WTC11 (cell line): ENCODE measurements at regions not wholly inside any gene's neighbourhood (a gene's known extent, or its start where the extent isn't known, plus 50 kb on each side); places are given as distances from the start of the nearest gene placed in this dataset.

Source experiments
- ATAC-seq: fragments of 200-7000 bp; cut with Tn5 transposase; 2 replicates; pipeline ENCODE4 v1.10.0; 2021; ENCODE audit warnings: mild to moderate bottlenecking, moderate library complexity
- CTCF ChIA-PET: fragments of 300-600 bp; sonication (Branson Sonifier 250); formaldehyde crosslinking; loops from one replicate; lab custom pipeline; 2021; ENCODE audit warnings: antibody characterized with exemption; lab: Charles Lee
- POLR2A ChIA-PET: fragments of 350-600 bp; sonication (Branson Sonifier 250); formaldehyde crosslinking; loops from one replicate; lab custom pipeline; 2021; ENCODE audit warnings: antibody characterized with exemption; lab: Charles Lee
- DNase-seq: peaks from one replicate; pipeline ENCODE4 v3.0.0; 2021; ENCODE audit warnings: low spot score
- H3K27ac Mint-ChIP-seq: 2 replicates; pipeline ENCODE4 v1.8.0; 2021; ENCODE audit warnings: mixed read lengths
- H3K27me3 Mint-ChIP-seq: 2 replicates; pipeline ENCODE4 v1.8.0; 2021; ENCODE audit warnings: low read depth, mild to moderate bottlenecking, moderate library complexity, mixed read lengths
- H3K36me3 Mint-ChIP-seq: 2 replicates; pipeline ENCODE4 v1.8.0; 2021; ENCODE audit warnings: mixed read lengths
- H3K4me1 Mint-ChIP-seq: 2 replicates; pipeline ENCODE4 v1.8.0; 2022; ENCODE audit warnings: mixed read lengths
- H3K4me3 Mint-ChIP-seq: 2 replicates; pipeline ENCODE4 v1.8.0; 2021; ENCODE audit warnings: mild to moderate bottlenecking, moderate library complexity, mixed read lengths
- H3K9me3 Mint-ChIP-seq: 2 replicates; pipeline ENCODE4 v1.8.0; 2021; ENCODE audit warnings: mixed read lengths
- CBFB ChIP-seq: sonication (generic); formaldehyde crosslinking; IDR thresholded peaks from 2 replicates; pipeline ENCODE4 v1.8.1; 2022; ENCODE audit warnings: mild to moderate bottlenecking, low read depth, missing genetic modification reagents
- GTF2I ChIP-seq: fragments of 250-450 bp; sonication (Bioruptor Pico); conservative IDR thresholded peaks from 2 replicates; pipeline ENCODE4 v1.4.0; 2021; ENCODE audit warnings: mild to moderate bottlenecking
- JAZF1 ChIP-seq: fragments of 250-450 bp; sonication (Bioruptor Pico); IDR thresholded peaks from 2 replicates; pipeline ENCODE4 v1.9.0; 2021; ENCODE audit warnings: moderate library complexity, mild to moderate bottlenecking, inconsistent platforms
- NFE2L1 ChIP-seq: sonication (generic); formaldehyde crosslinking; IDR thresholded peaks from 2 replicates; pipeline ENCODE4 v1.8.1; 2023; ENCODE audit warnings: missing genetic modification reagents
- NR1H2 ChIP-seq: sonication (generic); formaldehyde crosslinking; IDR thresholded peaks from 2 replicates; pipeline ENCODE4 v1.9.0; 2021; ENCODE audit warnings: mild to moderate bottlenecking, moderate library complexity, missing genetic modification reagents
- SMAD3 ChIP-seq: sonication (generic); formaldehyde crosslinking; IDR thresholded peaks from 2 replicates; pipeline ENCODE4 v1.8.0; 2022; ENCODE audit warnings: missing genetic modification reagents, mild to moderate bottlenecking, borderline replicate concordance
- TEAD4 ChIP-seq: sonication (generic); formaldehyde crosslinking; IDR thresholded peaks from 2 replicates; pipeline ENCODE4 v1.8.0; 2022; ENCODE audit warnings: mild to moderate bottlenecking, missing genetic modification reagents
- ZNF121 ChIP-seq: sonication (generic); formaldehyde crosslinking; IDR thresholded peaks from 2 replicates; pipeline ENCODE4 v1.8.0; 2023; ENCODE audit warnings: missing genetic modification reagents
- ZNF138 ChIP-seq: sonication (generic); formaldehyde crosslinking; conservative IDR thresholded peaks from 2 replicates; pipeline ENCODE4 v1.8.1; 2022; ENCODE audit warnings: mild to moderate bottlenecking, moderate library complexity, missing genetic modification reagents
- ZNF396 ChIP-seq: fragments of 250-450 bp; sonication (Bioruptor Pico); IDR thresholded peaks from 2 replicates; pipeline ENCODE4 v1.8.0; 2021; ENCODE audit warnings: mild to moderate bottlenecking, moderate library complexity, borderline replicate concordance
- ZNF416 ChIP-seq: fragments of 250-450 bp; sonication (Bioruptor Pico); IDR thresholded peaks from 2 replicates; pipeline ENCODE4 v1.9.0; 2021; ENCODE audit warnings: mild to moderate bottlenecking, inconsistent platforms
- ZNF423 ChIP-seq: fragments of 250-450 bp; sonication (Bioruptor Pico); IDR thresholded peaks from 2 replicates; pipeline ENCODE4 v2.1.2; 2022; ENCODE audit warnings: mild to moderate bottlenecking, moderate library complexity
- TF ChIP-seq, protein P1 (sequence below): fragments of 250-450 bp; sonication (Bioruptor Pico); IDR thresholded peaks from 2 replicates; pipeline ENCODE4 v1.9.0; 2021; ENCODE audit warnings: mild to moderate bottlenecking
- TF ChIP-seq, protein P2 (sequence below): sonication (generic); formaldehyde crosslinking; IDR thresholded peaks from 2 replicates; pipeline ENCODE4 v1.8.0; 2023; ENCODE audit warnings: missing genetic modification reagents, mild to moderate bottlenecking, borderline replicate concordance
- TF ChIP-seq, protein P3 (sequence below): sonication (generic); formaldehyde crosslinking; IDR thresholded peaks from 2 replicates; pipeline ENCODE4 v1.8.0; 2022; ENCODE audit warnings: mild to moderate bottlenecking, missing genetic modification reagents
- TF ChIP-seq, protein P4 (sequence below): sonication (generic); formaldehyde crosslinking; IDR thresholded peaks from 2 replicates; pipeline ENCODE4 v1.8.1; 2023; ENCODE audit warnings: mild to moderate bottlenecking, missing genetic modification reagents, moderate library complexity
- TF ChIP-seq, protein P5 (sequence below): sonication (generic); formaldehyde crosslinking; IDR thresholded peaks from 2 replicates; pipeline ENCODE4 v1.8.0; 2022; ENCODE audit warnings: mild to moderate bottlenecking, missing genetic modification reagents
- TF ChIP-seq, protein P6 (sequence below): sonication (generic); formaldehyde crosslinking; IDR thresholded peaks from 2 replicates; pipeline ENCODE4 v1.8.1; 2023; ENCODE audit warnings: mild to moderate bottlenecking, missing genetic modification reagents, borderline replicate concordance
- TF ChIP-seq, protein P7 (sequence below): sonication (generic); formaldehyde crosslinking; IDR thresholded peaks from 2 replicates; pipeline ENCODE4 v1.8.0; 2022; ENCODE audit warnings: mild to moderate bottlenecking, missing genetic modification reagents

DNA sequence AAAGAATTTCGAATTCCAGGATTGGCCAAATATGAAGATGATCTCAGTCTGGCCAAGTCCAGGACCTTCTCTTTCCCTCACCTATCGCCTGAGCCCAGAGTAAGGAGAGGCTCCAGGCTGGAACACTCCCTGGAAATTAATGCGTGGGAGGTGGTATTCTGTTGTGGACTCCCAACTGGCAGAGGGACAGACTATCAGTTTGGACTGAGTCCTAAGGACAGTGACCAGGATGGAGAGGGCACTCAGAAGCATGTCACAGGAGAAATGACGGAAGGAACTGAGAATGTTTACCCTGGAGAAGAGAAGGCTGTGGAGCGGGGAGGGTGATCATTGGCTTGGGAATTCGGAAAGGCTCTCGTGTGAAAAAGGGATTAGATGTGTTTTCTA lies 84.4 kb downstream of the RPL27A start:
- no peak for DNase-seq
- ChIA-PET POLR2A (no interaction called here), CTCF (interaction anchor here (1.2 to 1.8 kb wide), 5 partner anchors 11 to 95 kb away, joined by 3 to 5 read pairs (median 3); no protein-coding TSS in a partner anchor)
- Mint-ChIP-seq H3K27me3 (no peaks in the 10 kb centered on the region), H3K36me3 (no peaks in the 10 kb centered on the region)
- no peak for TF ChIP-seq ZNF396
- no peak for TF ChIP-seq GTF2I (CRISPR knock-in tag)
- no peak for TF ChIP-seq ZNF138 (CRISPR knock-in tag)
- TF ChIP-seq, protein P1, sequence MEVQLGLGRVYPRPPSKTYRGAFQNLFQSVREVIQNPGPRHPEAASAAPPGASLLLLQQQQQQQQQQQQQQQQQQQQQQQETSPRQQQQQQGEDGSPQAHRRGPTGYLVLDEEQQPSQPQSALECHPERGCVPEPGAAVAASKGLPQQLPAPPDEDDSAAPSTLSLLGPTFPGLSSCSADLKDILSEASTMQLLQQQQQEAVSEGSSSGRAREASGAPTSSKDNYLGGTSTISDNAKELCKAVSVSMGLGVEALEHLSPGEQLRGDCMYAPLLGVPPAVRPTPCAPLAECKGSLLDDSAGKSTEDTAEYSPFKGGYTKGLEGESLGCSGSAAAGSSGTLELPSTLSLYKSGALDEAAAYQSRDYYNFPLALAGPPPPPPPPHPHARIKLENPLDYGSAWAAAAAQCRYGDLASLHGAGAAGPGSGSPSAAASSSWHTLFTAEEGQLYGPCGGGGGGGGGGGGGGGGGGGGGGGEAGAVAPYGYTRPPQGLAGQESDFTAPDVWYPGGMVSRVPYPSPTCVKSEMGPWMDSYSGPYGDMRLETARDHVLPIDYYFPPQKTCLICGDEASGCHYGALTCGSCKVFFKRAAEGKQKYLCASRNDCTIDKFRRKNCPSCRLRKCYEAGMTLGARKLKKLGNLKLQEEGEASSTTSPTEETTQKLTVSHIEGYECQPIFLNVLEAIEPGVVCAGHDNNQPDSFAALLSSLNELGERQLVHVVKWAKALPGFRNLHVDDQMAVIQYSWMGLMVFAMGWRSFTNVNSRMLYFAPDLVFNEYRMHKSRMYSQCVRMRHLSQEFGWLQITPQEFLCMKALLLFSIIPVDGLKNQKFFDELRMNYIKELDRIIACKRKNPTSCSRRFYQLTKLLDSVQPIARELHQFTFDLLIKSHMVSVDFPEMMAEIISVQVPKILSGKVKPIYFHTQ (CRISPR knock-in tag), result no peak
- TF ChIP-seq, all 79 proteins: peak for 0
- Mint-ChIP-seq H3K27ac (no peak overlapping the region), H3K9me3 (no peaks in the 10 kb centered on the region), H3K4me3 (no peak overlapping the region), H3K4me1 (peaks cover 25% of the 10 kb centered on the region)
- no peak for ATAC-seq

DNA sequence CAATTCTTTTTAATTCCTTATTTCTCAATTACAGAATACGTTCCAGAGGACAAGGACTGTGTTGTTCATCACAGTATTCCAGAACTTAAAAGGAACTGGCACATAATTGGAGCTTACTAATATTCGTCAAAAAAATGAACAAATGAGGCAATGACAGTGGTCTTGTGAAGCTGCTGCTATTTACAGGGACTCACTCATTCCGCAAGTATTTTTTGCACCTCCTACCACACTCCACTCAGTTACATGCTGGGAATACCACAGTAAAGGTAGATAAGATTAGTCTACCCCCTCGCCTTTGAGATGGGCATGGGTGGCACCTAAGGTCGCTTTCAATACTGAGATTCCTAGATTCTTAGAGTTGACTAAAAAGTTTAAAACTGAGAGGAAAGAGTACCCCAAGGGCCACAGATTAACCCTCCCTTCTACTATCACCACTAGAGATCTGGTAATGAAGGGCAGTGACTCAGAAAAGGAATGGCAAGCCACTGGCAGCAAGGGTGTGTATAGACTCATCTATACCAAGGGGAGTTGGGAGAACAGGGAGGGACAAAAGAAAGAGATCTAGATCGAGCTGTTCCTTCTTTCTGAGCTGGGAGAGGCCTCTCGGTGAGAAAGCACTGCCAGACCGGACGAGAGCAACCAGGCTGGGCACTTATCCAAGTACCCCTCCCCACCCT lies 85.0 kb downstream of the RPL27A start:
- Mint-ChIP-seq H3K27ac (peak overlapping the region; percentile 34; the same call in 1 of the 2 replicates), H3K4me3 (no peak overlapping the region), H3K4me1 (peaks cover 28% of the 10 kb centered on the region), H3K9me3 (no peaks in the 10 kb centered on the region), H3K36me3 (no peaks in the 10 kb centered on the region), H3K27me3 (no peaks in the 10 kb centered on the region)
- ChIA-PET POLR2A (no interaction called here), CTCF (interaction anchor here (1.7 to 1.8 kb wide), 2 partner anchors 23 to 69 kb away, joined by 5 read pairs; no protein-coding TSS in a partner anchor)
- ATAC-seq, result no peak
- DNase-seq, result no peak
- TF ChIP-seq NFE2L1 (CRISPR knock-in tag), result no peak
- TF ChIP-seq CBFB (CRISPR knock-in tag), result no peak
- TF ChIP-seq, protein P2, sequence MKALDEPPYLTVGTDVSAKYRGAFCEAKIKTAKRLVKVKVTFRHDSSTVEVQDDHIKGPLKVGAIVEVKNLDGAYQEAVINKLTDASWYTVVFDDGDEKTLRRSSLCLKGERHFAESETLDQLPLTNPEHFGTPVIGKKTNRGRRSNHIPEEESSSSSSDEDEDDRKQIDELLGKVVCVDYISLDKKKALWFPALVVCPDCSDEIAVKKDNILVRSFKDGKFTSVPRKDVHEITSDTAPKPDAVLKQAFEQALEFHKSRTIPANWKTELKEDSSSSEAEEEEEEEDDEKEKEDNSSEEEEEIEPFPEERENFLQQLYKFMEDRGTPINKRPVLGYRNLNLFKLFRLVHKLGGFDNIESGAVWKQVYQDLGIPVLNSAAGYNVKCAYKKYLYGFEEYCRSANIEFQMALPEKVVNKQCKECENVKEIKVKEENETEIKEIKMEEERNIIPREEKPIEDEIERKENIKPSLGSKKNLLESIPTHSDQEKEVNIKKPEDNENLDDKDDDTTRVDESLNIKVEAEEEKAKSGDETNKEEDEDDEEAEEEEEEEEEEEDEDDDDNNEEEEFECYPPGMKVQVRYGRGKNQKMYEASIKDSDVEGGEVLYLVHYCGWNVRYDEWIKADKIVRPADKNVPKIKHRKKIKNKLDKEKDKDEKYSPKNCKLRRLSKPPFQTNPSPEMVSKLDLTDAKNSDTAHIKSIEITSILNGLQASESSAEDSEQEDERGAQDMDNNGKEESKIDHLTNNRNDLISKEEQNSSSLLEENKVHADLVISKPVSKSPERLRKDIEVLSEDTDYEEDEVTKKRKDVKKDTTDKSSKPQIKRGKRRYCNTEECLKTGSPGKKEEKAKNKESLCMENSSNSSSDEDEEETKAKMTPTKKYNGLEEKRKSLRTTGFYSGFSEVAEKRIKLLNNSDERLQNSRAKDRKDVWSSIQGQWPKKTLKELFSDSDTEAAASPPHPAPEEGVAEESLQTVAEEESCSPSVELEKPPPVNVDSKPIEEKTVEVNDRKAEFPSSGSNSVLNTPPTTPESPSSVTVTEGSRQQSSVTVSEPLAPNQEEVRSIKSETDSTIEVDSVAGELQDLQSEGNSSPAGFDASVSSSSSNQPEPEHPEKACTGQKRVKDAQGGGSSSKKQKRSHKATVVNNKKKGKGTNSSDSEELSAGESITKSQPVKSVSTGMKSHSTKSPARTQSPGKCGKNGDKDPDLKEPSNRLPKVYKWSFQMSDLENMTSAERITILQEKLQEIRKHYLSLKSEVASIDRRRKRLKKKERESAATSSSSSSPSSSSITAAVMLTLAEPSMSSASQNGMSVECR (CRISPR knock-in tag), result no peak
- TF ChIP-seq ZNF396, result no peak
- TF ChIP-seq ZNF121 (CRISPR knock-in tag), result no peak
- TF ChIP-seq JAZF1, result no peak
- TF ChIP-seq, protein P3, sequence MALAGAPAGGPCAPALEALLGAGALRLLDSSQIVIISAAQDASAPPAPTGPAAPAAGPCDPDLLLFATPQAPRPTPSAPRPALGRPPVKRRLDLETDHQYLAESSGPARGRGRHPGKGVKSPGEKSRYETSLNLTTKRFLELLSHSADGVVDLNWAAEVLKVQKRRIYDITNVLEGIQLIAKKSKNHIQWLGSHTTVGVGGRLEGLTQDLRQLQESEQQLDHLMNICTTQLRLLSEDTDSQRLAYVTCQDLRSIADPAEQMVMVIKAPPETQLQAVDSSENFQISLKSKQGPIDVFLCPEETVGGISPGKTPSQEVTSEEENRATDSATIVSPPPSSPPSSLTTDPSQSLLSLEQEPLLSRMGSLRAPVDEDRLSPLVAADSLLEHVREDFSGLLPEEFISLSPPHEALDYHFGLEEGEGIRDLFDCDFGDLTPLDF (CRISPR knock-in tag), result no peak
- no peak for TF ChIP-seq TEAD4
- TF ChIP-seq, protein P4, sequence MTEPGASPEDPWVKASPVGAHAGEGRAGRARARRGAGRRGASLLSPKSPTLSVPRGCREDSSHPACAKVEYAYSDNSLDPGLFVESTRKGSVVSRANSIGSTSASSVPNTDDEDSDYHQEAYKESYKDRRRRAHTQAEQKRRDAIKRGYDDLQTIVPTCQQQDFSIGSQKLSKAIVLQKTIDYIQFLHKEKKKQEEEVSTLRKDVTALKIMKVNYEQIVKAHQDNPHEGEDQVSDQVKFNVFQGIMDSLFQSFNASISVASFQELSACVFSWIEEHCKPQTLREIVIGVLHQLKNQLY, result no peak
- TF ChIP-seq ZNF423 (CRISPR knock-in tag), result no peak
- TF ChIP-seq, protein P5, sequence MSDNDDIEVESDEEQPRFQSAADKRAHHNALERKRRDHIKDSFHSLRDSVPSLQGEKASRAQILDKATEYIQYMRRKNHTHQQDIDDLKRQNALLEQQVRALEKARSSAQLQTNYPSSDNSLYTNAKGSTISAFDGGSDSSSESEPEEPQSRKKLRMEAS (CRISPR knock-in tag), result no peak
- TF ChIP-seq NR1H2 (CRISPR knock-in tag), result no peak
- TF ChIP-seq, protein P6, sequence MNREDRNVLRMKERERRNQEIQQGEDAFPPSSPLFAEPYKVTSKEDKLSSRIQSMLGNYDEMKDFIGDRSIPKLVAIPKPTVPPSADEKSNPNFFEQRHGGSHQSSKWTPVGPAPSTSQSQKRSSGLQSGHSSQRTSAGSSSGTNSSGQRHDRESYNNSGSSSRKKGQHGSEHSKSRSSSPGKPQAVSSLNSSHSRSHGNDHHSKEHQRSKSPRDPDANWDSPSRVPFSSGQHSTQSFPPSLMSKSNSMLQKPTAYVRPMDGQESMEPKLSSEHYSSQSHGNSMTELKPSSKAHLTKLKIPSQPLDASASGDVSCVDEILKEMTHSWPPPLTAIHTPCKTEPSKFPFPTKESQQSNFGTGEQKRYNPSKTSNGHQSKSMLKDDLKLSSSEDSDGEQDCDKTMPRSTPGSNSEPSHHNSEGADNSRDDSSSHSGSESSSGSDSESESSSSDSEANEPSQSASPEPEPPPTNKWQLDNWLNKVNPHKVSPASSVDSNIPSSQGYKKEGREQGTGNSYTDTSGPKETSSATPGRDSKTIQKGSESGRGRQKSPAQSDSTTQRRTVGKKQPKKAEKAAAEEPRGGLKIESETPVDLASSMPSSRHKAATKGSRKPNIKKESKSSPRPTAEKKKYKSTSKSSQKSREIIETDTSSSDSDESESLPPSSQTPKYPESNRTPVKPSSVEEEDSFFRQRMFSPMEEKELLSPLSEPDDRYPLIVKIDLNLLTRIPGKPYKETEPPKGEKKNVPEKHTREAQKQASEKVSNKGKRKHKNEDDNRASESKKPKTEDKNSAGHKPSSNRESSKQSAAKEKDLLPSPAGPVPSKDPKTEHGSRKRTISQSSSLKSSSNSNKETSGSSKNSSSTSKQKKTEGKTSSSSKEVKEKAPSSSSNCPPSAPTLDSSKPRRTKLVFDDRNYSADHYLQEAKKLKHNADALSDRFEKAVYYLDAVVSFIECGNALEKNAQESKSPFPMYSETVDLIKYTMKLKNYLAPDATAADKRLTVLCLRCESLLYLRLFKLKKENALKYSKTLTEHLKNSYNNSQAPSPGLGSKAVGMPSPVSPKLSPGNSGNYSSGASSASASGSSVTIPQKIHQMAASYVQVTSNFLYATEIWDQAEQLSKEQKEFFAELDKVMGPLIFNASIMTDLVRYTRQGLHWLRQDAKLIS (CRISPR knock-in tag), result no peak
- TF ChIP-seq, protein P7, sequence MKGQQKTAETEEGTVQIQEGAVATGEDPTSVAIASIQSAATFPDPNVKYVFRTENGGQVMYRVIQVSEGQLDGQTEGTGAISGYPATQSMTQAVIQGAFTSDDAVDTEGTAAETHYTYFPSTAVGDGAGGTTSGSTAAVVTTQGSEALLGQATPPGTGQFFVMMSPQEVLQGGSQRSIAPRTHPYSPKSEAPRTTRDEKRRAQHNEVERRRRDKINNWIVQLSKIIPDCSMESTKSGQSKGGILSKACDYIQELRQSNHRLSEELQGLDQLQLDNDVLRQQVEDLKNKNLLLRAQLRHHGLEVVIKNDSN (CRISPR knock-in tag), result no peak
- TF ChIP-seq SMAD3, result no peak
- no peak for TF ChIP-seq ZNF416 (CRISPR knock-in tag)
